SK-N-SH (cell line): ENCODE measurements at regions not wholly inside any gene's neighbourhood (a gene's known extent, or its start where the extent isn't known, plus 50 kb on each side); places are given as distances from the start of the nearest gene placed in this dataset.
"Not testable (repeated sequence)": the region's sequence is repeated elsewhere in the genome, so short reads cannot be mapped to it uniquely, and the experiment has no call there.

ENCODE experiments used
- CTCF ChIA-PET: fragments of 300-600, 350-600 bp; formaldehyde crosslinking; extraction: SDS; loops from one replicate; lab custom pipeline; 2021; lab: Yijun Ruan, JAX
- POLR2A ChIA-PET: fragments of 350-600 bp; sonication (Branson Sonifier 250); formaldehyde crosslinking; extraction: SDS; loops from one replicate; lab custom pipeline; 2020; ENCODE audit warnings: antibody characterized with exemption, inconsistent platforms; lab: Yijun Ruan, JAX
- DNase-seq: peaks from one replicate; pipeline ENCODE4 v3.0.0; 2012
- H2AFZ ChIP-seq: fragments of 200-600 bp; sonication (generic); 2 replicates; pipeline ENCODE4 v1.8.1; 2016; ENCODE audit warnings: antibody characterized with exemption, mild to moderate bottlenecking, low read depth
- H3F3A ChIP-seq: fragments of 200-600 bp; sonication (generic); replicated peaks from 2 replicates; pipeline ENCODE3; 2016; ENCODE audit warnings: antibody characterized with exemption, mild to moderate bottlenecking; ENCODE audit not compliant: insufficient read depth
- H3K27ac ChIP-seq, 2 experiments: fragments of 200-500 bp in 1 of 2; fragments of 200-600 bp in 1 of 2; sonication (Bioruptor generic) in 1 of 2; sonication (generic), shearing (Covaris generic) in 1 of 2; 2 replicates each; pipeline versions ENCODE4 v1.5.1 to v1.6.1; 2014 to 2016; ENCODE audit warnings: low read depth in 2 of 2, inconsistent platforms in 1 of 2, low read length in 1 of 2, mild to moderate bottlenecking in 1 of 2, mixed read lengths in 1 of 2
- H3K27me3 ChIP-seq: fragments of 200-600 bp; sonication (generic), shearing (Covaris generic); 2 replicates; pipeline ENCODE4 v1.6.1; 2016; ENCODE audit warnings: mixed run types; ENCODE audit not compliant: insufficient read depth
- H3K36me3 ChIP-seq, 2 experiments: fragments of 200-500 bp in 1 of 2; fragments of 200-600 bp in 1 of 2; sonication (Bioruptor generic) in 1 of 2; sonication (generic) in 1 of 2; replicated peaks in 1 of 2; 2 replicates each; pipeline versions ENCODE3 to v1.5.1; 2014 to 2016; ENCODE audit warnings: low read length in 1 of 2, mild to moderate bottlenecking in 1 of 2; ENCODE audit not compliant: insufficient read depth in 2 of 2, control insufficient read depth in 1 of 2
- H3K4me1 ChIP-seq, 2 experiments: fragments of 200-500 bp in 1 of 2; fragments of 200-600 bp in 1 of 2; sonication (Bioruptor generic) in 1 of 2; sonication (generic), shearing (Covaris generic) in 1 of 2; 2 replicates each; pipeline versions ENCODE4 v1.5.1 to v1.6.1; 2014 to 2016; ENCODE audit warnings: low read depth in 1 of 2, low read length in 1 of 2, mixed run types in 1 of 2; ENCODE audit not compliant: insufficient read depth in 2 of 2, control insufficient read depth in 1 of 2
- H3K4me2 ChIP-seq: fragments of 200-600 bp; sonication (generic), shearing (Covaris generic); 2 replicates; pipeline ENCODE4 v1.6.1; 2017; ENCODE audit warnings: mixed run types
- H3K4me3 ChIP-seq, 2 experiments: fragments of 200-500 bp in 1 of 2; fragments of 200-600 bp in 1 of 2; sonication (Bioruptor generic) in 1 of 2; sonication (generic), shearing (Covaris generic) in 1 of 2; 2 replicates each; pipeline versions ENCODE4 v1.5.1 to v1.8.1; 2014 to 2016; ENCODE audit warnings: low read depth in 2 of 2, inconsistent platforms in 1 of 2, low read length in 1 of 2, mild to moderate bottlenecking in 1 of 2, mixed read lengths in 1 of 2, moderate library complexity in 1 of 2
- H3K79me2 ChIP-seq: fragments of 200-600 bp; sonication (generic); 2 replicates; pipeline ENCODE4 v1.8.1; 2017; ENCODE audit warnings: mild to moderate bottlenecking; ENCODE audit not compliant: insufficient read depth
- H3K9ac ChIP-seq: fragments of 200-600 bp; sonication (generic); 2 replicates; pipeline ENCODE4 v1.6.1; 2017; ENCODE audit warnings: mixed run types
- H3K9me2 ChIP-seq: fragments of 200-600 bp; sonication (generic); 2 replicates; pipeline ENCODE4 v1.6.1; 2017; ENCODE audit warnings: mixed run types
- H3K9me3 ChIP-seq: fragments of 200-600 bp; sonication (generic); 2 replicates; pipeline ENCODE4 v1.6.1; 2017; ENCODE audit warnings: mixed run types, mild to moderate bottlenecking, moderate library complexity
- H4K20me1 ChIP-seq: fragments of 200-600 bp; sonication (generic); 2 replicates; pipeline ENCODE4 v1.6.1; 2017; ENCODE audit warnings: mild to moderate bottlenecking, mixed run types; ENCODE audit not compliant: insufficient read depth
- NRF1 ChIP-seq: IDR thresholded peaks from 2 replicates; pipeline ENCODE4 v1.6.1; 2012; ENCODE audit warnings: low read depth, mild to moderate bottlenecking, low read length
- WGBS: methylation state at CpG from one replicate; pipeline ENCODE4 v1.1.6; 2017; ENCODE audit warnings: low lambda C conversion rate; 5-methylcytosine and 5-hydroxymethylcytosine counted together

- not testable (repeated sequence) for H3K9ac ChIP-seq
- WGBS: 20% methylated on average over 2 of the region's 35 CpGs
Measured at GRCh38 chr9:63781390-63781789, 1503.6 kb downstream of the FOXD4L5 start.

DNA sequence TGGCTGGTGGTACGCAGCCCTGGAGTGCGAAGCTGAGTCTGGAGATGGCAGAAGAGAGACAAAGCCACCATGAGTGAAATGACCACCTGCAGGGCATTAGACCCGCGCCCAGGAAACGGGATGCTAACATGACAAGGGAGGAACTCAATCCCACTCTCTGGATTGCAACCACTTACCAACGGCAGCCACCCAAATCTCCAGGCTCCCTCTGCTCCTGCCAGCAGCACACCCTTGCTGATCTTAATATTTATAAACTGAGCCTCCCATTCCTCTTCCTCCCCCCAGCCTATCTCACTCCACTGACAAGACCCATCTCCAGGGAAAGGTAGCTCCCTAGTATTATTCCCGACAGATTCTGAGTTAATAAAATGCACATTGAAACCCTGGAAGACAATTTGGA, 1508.8 kb downstream of the FOXD4L5 start:
- H3K79me2 ChIP-seq, H3F3A ChIP-seq, H3K9ac ChIP-seq, POLR2A ChIA-PET, H3K9me2 ChIP-seq, H3K9me3 ChIP-seq, H3K4me1 ChIP-seq, H4K20me1 ChIP-seq, H3K27me3 ChIP-seq, H3K36me3 ChIP-seq, H3K4me3 ChIP-seq, H3K4me2 ChIP-seq, H2AFZ ChIP-seq, DNase-seq, CTCF ChIA-PET, H3K27ac ChIP-seq: not testable (repeated sequence)
- 23% methylated on average over 1 of the region's 7 CpGs for WGBS

More at GRCh38 chr9:63781390-63781789, 1503.6 kb downstream of the FOXD4L5 start:
- POLR2A ChIA-PET, H3F3A ChIP-seq, H3K4me1 ChIP-seq, H4K20me1 ChIP-seq, H3K9me3 ChIP-seq, CTCF ChIA-PET, H3K27ac ChIP-seq, H3K9me2 ChIP-seq, H3K79me2 ChIP-seq, H3K27me3 ChIP-seq, H3K36me3 ChIP-seq: not testable (repeated sequence)
- peak overlapping the region; percentile 31 to 49; a peak in 3 of 4 replicates for H3K4me3 ChIP-seq
- peak overlapping the region; percentile 73 for H3K4me2 ChIP-seq
- H2AFZ ChIP-seq: peak overlapping the region; percentile 35; the same call in 1 of the 2 replicates
- TF ChIP-seq NRF1: peak; percentile 55
- DNase-seq: peak; percentile 29

GRCh38 chr9:63775092-63775426, 1510.0 kb downstream of the FOXD4L5 start:
- POLR2A ChIA-PET, H3K9me2 ChIP-seq, H3K27ac ChIP-seq, DNase-seq, H2AFZ ChIP-seq, CTCF ChIA-PET, H4K20me1 ChIP-seq, H3K36me3 ChIP-seq, H3K9me3 ChIP-seq, H3F3A ChIP-seq, H3K4me1 ChIP-seq, H3K4me2 ChIP-seq, H3K4me3 ChIP-seq, H3K9ac ChIP-seq, H3K79me2 ChIP-seq, H3K27me3 ChIP-seq: not testable (repeated sequence)
- WGBS: 52% methylated on average over 5 of the region's 14 CpGs

DNA sequence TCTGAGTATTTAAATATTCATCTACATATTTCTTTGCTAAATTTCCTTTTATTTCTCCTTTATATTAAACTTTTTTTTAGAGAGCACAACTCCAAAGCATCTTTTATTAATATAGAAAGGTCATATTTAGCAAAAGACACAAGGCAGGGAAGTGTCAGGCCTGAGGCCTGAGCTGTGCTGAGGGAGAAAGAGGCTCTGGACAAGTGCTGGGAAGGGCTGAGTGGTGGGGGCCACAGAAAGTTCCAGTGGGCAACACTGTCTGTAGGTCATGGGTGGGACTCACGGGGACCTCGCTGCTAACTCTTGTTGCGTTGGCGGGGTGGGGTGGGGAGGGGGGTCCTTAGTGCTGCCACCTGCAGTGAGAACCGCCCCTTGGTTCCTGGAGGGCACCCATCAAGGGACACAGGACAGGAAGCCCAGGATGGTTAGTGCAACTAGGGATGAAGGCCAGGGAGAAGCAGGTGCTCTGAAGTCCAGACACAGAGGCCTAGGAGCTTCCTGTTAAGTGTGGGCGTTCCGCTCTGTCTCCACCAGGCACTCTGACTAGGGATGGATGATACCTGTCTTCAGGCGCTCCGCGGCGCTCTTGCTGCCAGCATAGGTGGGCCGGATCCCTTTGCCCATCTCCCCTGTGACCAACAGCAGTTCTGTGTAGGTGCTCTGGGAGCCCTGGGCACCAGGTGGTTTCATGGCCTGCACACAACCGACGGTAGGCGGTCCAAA, 1510.5 kb downstream of the FOXD4L5 start:
- H3K9me2 ChIP-seq, POLR2A ChIA-PET, H3K4me2 ChIP-seq, H3K27ac ChIP-seq, H3K9ac ChIP-seq, H3K4me1 ChIP-seq, H3K79me2 ChIP-seq, H3K36me3 ChIP-seq, CTCF ChIA-PET, H3K4me3 ChIP-seq, H2AFZ ChIP-seq, H4K20me1 ChIP-seq, DNase-seq, H3F3A ChIP-seq, H3K9me3 ChIP-seq, H3K27me3 ChIP-seq: not testable (repeated sequence)
- 60% methylated on average over 1 of the region's 15 CpGs for WGBS

DNA sequence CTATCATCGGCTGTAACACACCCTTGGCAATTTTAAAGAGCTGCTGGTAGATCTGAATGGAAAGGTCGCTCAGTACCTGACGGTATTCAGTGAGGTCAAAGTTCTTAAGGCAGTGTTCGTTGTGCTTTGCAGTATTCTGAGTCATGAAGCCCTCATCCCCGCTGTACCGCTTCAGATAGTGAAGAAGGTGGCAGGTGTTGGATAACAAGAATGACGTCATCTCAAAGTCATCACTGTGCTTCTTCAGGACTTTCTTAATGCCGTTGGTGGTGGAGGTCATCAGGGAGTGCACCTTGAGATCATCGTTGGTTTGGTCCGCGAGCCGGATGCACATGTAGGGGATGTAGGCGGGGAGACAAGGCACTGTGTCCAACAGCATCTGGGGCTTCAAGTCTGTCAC, 1522.8 kb downstream of the FOXD4L5 start:
- H3K4me1 ChIP-seq, H3K36me3 ChIP-seq, DNase-seq, H3K79me2 ChIP-seq, H3K9me3 ChIP-seq, H3K9ac ChIP-seq, H3K9me2 ChIP-seq, POLR2A ChIA-PET, CTCF ChIA-PET, H3F3A ChIP-seq, H3K27me3 ChIP-seq, H3K27ac ChIP-seq, H3K4me3 ChIP-seq, H3K4me2 ChIP-seq, H4K20me1 ChIP-seq, H2AFZ ChIP-seq: not testable (repeated sequence)
- WGBS: 14% methylated on average over 13 of the region's 13 CpGs
